Activated naive CD8-positive, alpha-beta T cell treated with anti-CD3 and anti-CD28 coated beads, Interleukin-2, amount 10 ng/mL, durations not matched to agents 7 days and 5 days (primary cell): ENCODE measurements at regions not wholly inside any gene's neighbourhood (a gene's known extent, or its start where the extent isn't known, plus 50 kb on each side); places are given as distances from the start of the nearest gene placed in this dataset.

Source experiments
- ATAC-seq: fragments of 150-1000 bp; cut with Tn5 transposase; one replicate; pipeline ENCODE4 v1.10.0; 2021; ENCODE audit warnings: low read depth, moderate library complexity
- POLR2A ChIA-PET: fragments of 350-600 bp; sonication (Branson Sonifier 250); formaldehyde crosslinking; loops from one replicate; lab custom pipeline; 2021; ENCODE audit warnings: antibody characterized with exemption; lab: Charles Lee
- DNase-seq: peaks from one replicate; pipeline ENCODE4 v3.0.0; 2021
- H3K27ac Mint-ChIP-seq: one replicate; pipeline ENCODE4 v1.8.0; 2022; ENCODE audit warnings: mild to moderate bottlenecking, mixed read lengths
- H3K27me3 Mint-ChIP-seq: one replicate; pipeline ENCODE4 v1.8.0; 2022; ENCODE audit warnings: mild to moderate bottlenecking, moderate library complexity, mixed read lengths
- H3K36me3 Mint-ChIP-seq: one replicate; pipeline ENCODE4 v1.8.0; 2021; ENCODE audit warnings: mild to moderate bottlenecking, mixed read lengths
- H3K4me1 Mint-ChIP-seq: one replicate; pipeline ENCODE4 v1.8.0; 2021; ENCODE audit warnings: mixed read lengths
- H3K4me3 Mint-ChIP-seq: one replicate; pipeline ENCODE4 v1.8.0; 2022; ENCODE audit warnings: mild to moderate bottlenecking, moderate library complexity, mixed read lengths
- H3K9me3 Mint-ChIP-seq: one replicate; pipeline ENCODE4 v1.8.0; 2021; ENCODE audit warnings: mixed read lengths

DNA sequence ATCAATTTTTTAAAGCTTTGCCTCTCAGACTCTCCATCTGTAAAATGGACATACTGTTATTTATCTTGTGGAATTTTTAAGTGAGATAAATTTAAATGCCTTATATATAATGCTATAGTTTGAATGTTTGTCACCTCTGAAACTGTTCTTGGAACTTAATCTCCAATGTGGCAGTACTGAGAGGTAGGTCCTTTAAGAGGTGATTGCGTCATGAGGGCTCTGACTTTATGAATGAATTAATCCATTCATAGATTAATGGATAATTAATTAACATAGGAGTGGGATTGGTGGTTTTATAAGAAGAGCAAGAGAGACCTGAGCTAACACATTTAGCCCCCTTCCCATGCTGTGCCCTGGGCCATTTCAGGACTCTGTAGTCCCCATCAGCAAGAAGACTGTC is 326.3 kb upstream of the TSHZ2 start:
- POLR2A ChIA-PET, result no interaction called here
- DNase-seq (no peak), ATAC-seq (no peak)
- no peaks in the 10 kb centered on the region for H3K4me1 Mint-ChIP-seq
- H3K27ac Mint-ChIP-seq, result no peak overlapping the region
- H3K9me3 Mint-ChIP-seq, result no peaks in the 10 kb centered on the region
- no peaks in the 10 kb centered on the region for H3K27me3 Mint-ChIP-seq
- no peak overlapping the region for H3K4me3 Mint-ChIP-seq
- no peaks in the 10 kb centered on the region for H3K36me3 Mint-ChIP-seq

GRCh38 chr20:52643034-52643433 is 329.1 kb upstream of the TSHZ2 start:
- H3K4me1 Mint-ChIP-seq, result no peaks in the 10 kb centered on the region
- H3K27ac Mint-ChIP-seq, result no peak overlapping the region
- DNase-seq (no peak), ATAC-seq (no peak)
- H3K4me3 Mint-ChIP-seq, result no peak overlapping the region
- POLR2A ChIA-PET, result no interaction called here
- H3K27me3 Mint-ChIP-seq, result no peaks in the 10 kb centered on the region
- H3K9me3 Mint-ChIP-seq, result no peaks in the 10 kb centered on the region
- H3K36me3 Mint-ChIP-seq, result no peaks in the 10 kb centered on the region

GRCh38 chr20:52637201-52637600 is 335.0 kb upstream of the TSHZ2 start:
- Mint-ChIP-seq H3K4me1 (no peaks in the 10 kb centered on the region), H3K27me3 (no peaks in the 10 kb centered on the region), H3K36me3 (no peaks in the 10 kb centered on the region), H3K4me3 (no peak overlapping the region), H3K9me3 (peaks cover 3% of the 10 kb centered on the region), H3K27ac (no peak overlapping the region)
- POLR2A ChIA-PET, result no interaction called here
- no peak for DNase-seq
- ATAC-seq, result no peak

DNA sequence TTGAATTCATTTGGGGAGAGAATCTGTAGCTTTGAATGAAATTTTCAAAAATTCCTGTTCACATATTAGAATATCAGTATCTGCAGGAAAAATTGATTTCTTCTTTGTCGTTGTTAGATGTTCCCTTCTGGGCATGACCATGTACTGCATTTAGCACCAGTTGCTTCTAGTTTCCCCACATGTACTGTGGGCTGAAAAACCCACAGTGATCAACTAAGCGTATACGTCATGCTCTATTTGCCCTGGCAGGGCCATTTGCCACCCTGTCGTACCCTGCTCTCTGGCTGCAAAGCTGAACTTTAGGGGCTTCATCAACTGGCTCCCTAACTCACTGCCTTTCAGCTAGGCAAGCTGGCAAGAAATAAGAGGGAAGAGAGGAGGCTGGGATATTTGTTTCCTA is 340.7 kb upstream of the TSHZ2 start:
- DNase-seq, result no peak
- H3K27ac Mint-ChIP-seq, result no peak overlapping the region
- H3K4me3 Mint-ChIP-seq, result no peak overlapping the region
- H3K4me1 Mint-ChIP-seq, result no peaks in the 10 kb centered on the region
- POLR2A ChIA-PET, result no interaction called here
- peaks cover 3% of the 10 kb centered on the region for H3K9me3 Mint-ChIP-seq
- no peaks in the 10 kb centered on the region for H3K36me3 Mint-ChIP-seq
- ATAC-seq, result no peak
- H3K27me3 Mint-ChIP-seq, result no peaks in the 10 kb centered on the region

- ATAC-seq, result no peak
- H3K4me3 Mint-ChIP-seq, result no peak overlapping the region
Measured at GRCh38 chr20:52630138-52630537, 342.0 kb upstream of the TSHZ2 start.

GRCh38 chr20:52624281-52624680 is 347.9 kb upstream of the TSHZ2 start:
- POLR2A ChIA-PET, result no interaction called here
- Mint-ChIP-seq H3K4me1 (no peaks in the 10 kb centered on the region), H3K9me3 (no peaks in the 10 kb centered on the region), H3K4me3 (no peak overlapping the region), H3K27me3 (no peaks in the 10 kb centered on the region), H3K27ac (no peak overlapping the region), H3K36me3 (no peaks in the 10 kb centered on the region)
- ATAC-seq, result no peak
- DNase-seq, result no peak

More at GRCh38 chr20:52630138-52630537, 342.0 kb upstream of the TSHZ2 start:
- H3K27me3 Mint-ChIP-seq, result no peaks in the 10 kb centered on the region
- no peaks in the 10 kb centered on the region for H3K36me3 Mint-ChIP-seq
- no peaks in the 10 kb centered on the region for H3K4me1 Mint-ChIP-seq
- no peak for DNase-seq
- no peak overlapping the region for H3K27ac Mint-ChIP-seq
- peaks cover 3% of the 10 kb centered on the region for H3K9me3 Mint-ChIP-seq
- POLR2A ChIA-PET, result no interaction called here

GRCh38 chr20:52622081-52622480 is 350.1 kb upstream of the TSHZ2 start:
- H3K9me3 Mint-ChIP-seq, result no peaks in the 10 kb centered on the region
- no peaks in the 10 kb centered on the region for H3K27me3 Mint-ChIP-seq
- H3K4me3 Mint-ChIP-seq, result no peak overlapping the region
- no peak overlapping the region for H3K27ac Mint-ChIP-seq
- no peaks in the 10 kb centered on the region for H3K36me3 Mint-ChIP-seq
- DNase-seq, result no peak
- H3K4me1 Mint-ChIP-seq, result no peaks in the 10 kb centered on the region
- ATAC-seq, result no peak
- POLR2A ChIA-PET, result no interaction called here

- no peaks in the 10 kb centered on the region for H3K9me3 Mint-ChIP-seq
- no peaks in the 10 kb centered on the region for H3K4me1 Mint-ChIP-seq
- H3K27ac Mint-ChIP-seq, result no peak overlapping the region
- H3K27me3 Mint-ChIP-seq, result no peaks in the 10 kb centered on the region
- no peak for DNase-seq
- ATAC-seq, result no peak
- no peaks in the 10 kb centered on the region for H3K36me3 Mint-ChIP-seq
- POLR2A ChIA-PET, result no interaction called here
- no peak overlapping the region for H3K4me3 Mint-ChIP-seq
Measured at GRCh38 chr20:52621401-52621800, 350.8 kb upstream of the TSHZ2 start.

GRCh38 chr20:52619671-52620070 is 352.5 kb upstream of the TSHZ2 start:
- Mint-ChIP-seq H3K27ac (no peak overlapping the region), H3K4me1 (no peaks in the 10 kb centered on the region)

DNA sequence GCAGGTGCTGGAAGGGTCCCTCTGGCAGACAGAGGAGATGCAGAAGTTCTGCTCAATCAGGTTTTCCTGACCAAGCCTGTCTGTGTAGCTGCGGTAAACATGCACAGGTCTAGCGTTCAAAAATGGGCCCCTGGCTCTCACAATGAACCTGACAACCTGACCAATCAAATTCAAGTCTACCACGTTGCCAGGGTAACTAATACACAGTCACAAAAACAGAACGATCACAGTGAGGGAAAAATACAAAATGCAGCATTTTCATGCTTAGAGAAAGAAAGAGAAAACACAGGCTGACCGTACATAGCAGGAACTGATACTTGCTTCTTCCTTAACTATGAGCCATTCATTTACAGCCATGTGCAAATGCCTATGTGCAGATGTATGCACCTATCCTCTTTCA is 353.1 kb upstream of the TSHZ2 start:
- H3K4me1 Mint-ChIP-seq, result no peaks in the 10 kb centered on the region
- ATAC-seq, result no peak
- POLR2A ChIA-PET, result no interaction called here
- no peaks in the 10 kb centered on the region for H3K9me3 Mint-ChIP-seq
- no peak for DNase-seq
- H3K27ac Mint-ChIP-seq, result no peak overlapping the region
- no peaks in the 10 kb centered on the region for H3K27me3 Mint-ChIP-seq
- no peaks in the 10 kb centered on the region for H3K36me3 Mint-ChIP-seq
- H3K4me3 Mint-ChIP-seq, result no peak overlapping the region

More at GRCh38 chr20:52619671-52620070, 352.5 kb upstream of the TSHZ2 start:
- Mint-ChIP-seq H3K36me3 (no peaks in the 10 kb centered on the region), H3K4me3 (no peak overlapping the region), H3K27me3 (no peaks in the 10 kb centered on the region), H3K9me3 (no peaks in the 10 kb centered on the region)
- POLR2A ChIA-PET, result no interaction called here
- ATAC-seq, result no peak
- DNase-seq, result no peak

DNA sequence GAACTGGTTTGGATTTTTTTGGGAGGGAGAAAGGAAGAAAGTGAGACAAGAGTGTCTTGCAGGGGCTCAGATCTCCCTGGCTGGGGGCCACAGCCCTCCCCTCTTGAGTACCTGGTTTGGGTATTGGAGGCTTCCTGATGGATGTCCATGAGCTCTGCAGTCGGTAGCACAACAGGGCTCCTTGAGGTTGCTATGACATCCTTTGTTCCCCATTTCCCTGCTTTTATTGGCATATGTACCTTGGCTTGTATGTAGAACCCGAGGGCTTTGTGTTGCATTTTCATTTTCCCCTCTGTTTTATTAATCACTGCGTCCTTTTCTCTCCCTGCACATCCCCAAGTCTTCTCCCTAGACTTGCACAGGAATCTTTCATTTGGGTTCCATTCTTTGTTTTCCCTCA is 355.5 kb upstream of the TSHZ2 start:
- H3K27me3 Mint-ChIP-seq, result peaks cover 4% of the 10 kb centered on the region
- DNase-seq (no peak), ATAC-seq (no peak)
- no peaks in the 10 kb centered on the region for H3K4me1 Mint-ChIP-seq
- no peaks in the 10 kb centered on the region for H3K9me3 Mint-ChIP-seq
- H3K4me3 Mint-ChIP-seq, result no peak overlapping the region
- no peaks in the 10 kb centered on the region for H3K36me3 Mint-ChIP-seq
- no peak overlapping the region for H3K27ac Mint-ChIP-seq
- POLR2A ChIA-PET, result no interaction called here

DNA sequence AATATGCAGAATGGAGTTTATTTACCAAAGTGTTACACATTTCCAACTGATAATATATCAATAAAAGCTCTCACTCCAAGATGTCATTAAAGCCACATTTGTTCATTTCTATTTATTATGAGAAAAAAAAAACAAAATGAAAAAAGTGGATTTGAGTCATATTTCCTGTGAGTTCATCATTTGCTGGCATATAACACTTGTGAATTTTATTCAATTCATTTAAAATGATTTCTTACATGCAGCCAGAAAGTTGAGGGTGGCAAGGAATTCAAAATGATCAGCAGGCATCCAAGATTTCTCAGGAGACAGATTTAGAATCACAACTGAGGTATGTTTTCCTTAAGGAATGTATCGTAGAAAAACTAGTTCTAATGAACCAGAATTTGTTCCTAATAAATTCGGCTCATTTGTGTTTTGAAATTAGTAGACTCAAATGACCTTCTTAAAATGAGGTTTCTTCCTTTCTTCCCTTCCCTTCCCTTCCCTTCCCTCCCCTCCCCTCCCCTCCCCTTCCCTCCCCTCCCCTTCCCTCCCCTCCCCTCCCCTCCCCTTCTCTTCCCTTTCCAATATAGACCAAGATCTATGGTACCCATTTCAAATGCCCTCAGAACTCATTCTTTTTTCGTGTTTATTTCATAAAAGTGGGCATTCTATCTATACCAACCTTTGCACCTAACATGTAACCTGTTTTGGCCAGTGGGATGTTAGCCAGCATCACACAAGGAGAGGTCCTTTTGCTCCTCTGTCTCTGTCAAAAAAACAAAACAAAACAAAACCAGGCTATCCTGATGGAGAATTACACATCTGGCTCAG is 357.9 kb upstream of the TSHZ2 start:
- DNase-seq, result no peak
- no peaks in the 10 kb centered on the region for H3K36me3 Mint-ChIP-seq
- POLR2A ChIA-PET, result no interaction called here
- H3K4me1 Mint-ChIP-seq, result no peaks in the 10 kb centered on the region
- H3K27ac Mint-ChIP-seq, result no peak overlapping the region
- no peak overlapping the region for H3K4me3 Mint-ChIP-seq
- peaks cover 7% of the 10 kb centered on the region for H3K27me3 Mint-ChIP-seq
- no peak for ATAC-seq
- no peaks in the 10 kb centered on the region for H3K9me3 Mint-ChIP-seq

DNA sequence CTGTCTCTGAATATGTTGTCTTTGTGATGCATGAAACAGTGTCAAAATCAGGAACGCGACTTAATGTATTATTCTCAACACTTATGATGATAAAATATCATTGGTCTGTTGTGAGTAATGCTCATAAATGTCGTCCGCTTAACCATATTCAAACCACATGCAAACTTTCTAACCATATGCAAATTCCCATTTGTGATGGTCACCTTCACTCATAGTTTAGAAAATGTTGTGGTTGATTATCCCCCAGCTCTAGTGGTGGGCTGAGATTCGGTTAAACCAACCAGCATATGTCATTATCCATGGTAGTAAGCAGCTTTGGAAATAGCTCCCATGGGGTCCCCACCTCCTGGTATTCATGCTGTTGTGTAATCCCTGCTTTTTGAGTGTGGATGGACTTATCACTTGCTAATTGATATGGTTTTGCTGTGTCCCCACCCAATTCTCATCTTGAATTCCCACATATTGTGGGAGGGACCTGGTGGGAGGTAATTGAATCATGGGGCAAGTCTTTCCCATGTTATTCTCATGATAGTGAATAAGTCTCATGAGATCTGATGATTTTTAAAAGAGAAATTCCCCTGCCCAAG is 360.0 kb upstream of the TSHZ2 start:
- Mint-ChIP-seq H3K36me3 (no peaks in the 10 kb centered on the region), H3K4me3 (no peak overlapping the region), H3K27me3 (peaks cover 7% of the 10 kb centered on the region), H3K27ac (no peak overlapping the region), H3K9me3 (no peaks in the 10 kb centered on the region), H3K4me1 (no peaks in the 10 kb centered on the region)
- DNase-seq (no peak), ATAC-seq (no peak)
- POLR2A ChIA-PET, result no interaction called here

GRCh38 chr20:52610749-52611148 is 361.4 kb upstream of the TSHZ2 start:
- H3K27me3 Mint-ChIP-seq, result peaks cover 7% of the 10 kb centered on the region
- no peak for DNase-seq
- POLR2A ChIA-PET, result no interaction called here
- no peak overlapping the region for H3K27ac Mint-ChIP-seq
- H3K4me3 Mint-ChIP-seq, result no peak overlapping the region
- H3K4me1 Mint-ChIP-seq, result no peaks in the 10 kb centered on the region
- no peaks in the 10 kb centered on the region for H3K9me3 Mint-ChIP-seq
- H3K36me3 Mint-ChIP-seq, result no peaks in the 10 kb centered on the region
- no peak for ATAC-seq
